Activated naive CD4-positive, alpha-beta T cell (primary cell): ENCODE measurements at regions not wholly inside any gene's neighbourhood (a gene's known extent, or its start where the extent isn't known, plus 50 kb on each side); places are given as distances from the start of the nearest gene placed in this dataset.

Experiments
- DNase-seq, 4 experiments: peaks; one replicate each; lab custom pipeline; 2025; lab: John Stamatoyannopoulos, UW

- no peak for DNase-seq
These were observed 102.9 kb downstream of the CTTN start for GRCh38 chr11:70501051-70501901.

GRCh38 chr11:70501933-70502540, 103.7 kb downstream of the CTTN start:
- no peak for DNase-seq

- no peak for DNase-seq
These were observed 104.5 kb downstream of the CTTN start for GRCh38 chr11:70502677-70503467.

DNA sequence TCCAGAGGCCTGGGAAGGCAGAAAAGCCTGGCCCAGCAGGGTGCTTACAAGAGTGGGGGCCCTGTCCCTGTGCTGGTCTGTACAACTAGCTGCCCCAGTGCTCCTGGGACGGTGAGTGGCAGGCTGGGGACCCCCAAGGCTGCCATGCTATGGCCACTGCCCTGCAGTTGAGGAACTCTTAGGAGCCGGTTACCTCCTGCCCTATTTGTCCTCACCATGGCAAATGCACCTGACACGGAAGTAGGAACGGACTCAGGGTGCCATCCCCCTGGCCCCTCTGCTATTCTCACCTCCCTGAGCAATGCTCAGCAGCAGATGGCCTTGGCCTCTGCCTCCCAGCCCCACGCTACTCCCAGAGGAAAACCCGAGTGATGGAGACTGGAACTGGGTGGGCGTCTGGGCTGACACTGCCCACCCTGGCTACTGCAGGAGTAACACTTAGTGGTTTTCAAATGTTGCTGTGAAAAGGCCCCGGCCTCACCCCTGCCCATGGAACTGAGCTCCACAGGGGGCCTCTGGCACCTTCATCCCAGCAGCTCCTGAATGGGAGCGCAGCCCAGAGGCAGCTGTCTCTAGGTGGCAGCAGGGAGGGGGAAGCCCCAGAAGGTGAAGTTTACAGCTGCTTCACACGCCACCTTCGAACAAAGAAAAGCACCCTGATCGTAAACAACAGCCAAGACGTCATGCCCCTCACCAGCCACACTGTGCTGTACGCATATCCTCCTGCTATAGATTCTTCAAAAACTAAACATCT, 105.3 kb downstream of the CTTN start:
- no peak for DNase-seq

GRCh38 chr11:70504246-70505020, 106.1 kb downstream of the CTTN start:
- DNase-seq: no peak

GRCh38 chr11:70505331-70505731, 107.0 kb downstream of the CTTN start:
- DNase-seq: no peak

- DNase-seq: no peak
These were observed 107.7 kb downstream of the CTTN start for GRCh38 chr11:70505761-70506657.

DNA sequence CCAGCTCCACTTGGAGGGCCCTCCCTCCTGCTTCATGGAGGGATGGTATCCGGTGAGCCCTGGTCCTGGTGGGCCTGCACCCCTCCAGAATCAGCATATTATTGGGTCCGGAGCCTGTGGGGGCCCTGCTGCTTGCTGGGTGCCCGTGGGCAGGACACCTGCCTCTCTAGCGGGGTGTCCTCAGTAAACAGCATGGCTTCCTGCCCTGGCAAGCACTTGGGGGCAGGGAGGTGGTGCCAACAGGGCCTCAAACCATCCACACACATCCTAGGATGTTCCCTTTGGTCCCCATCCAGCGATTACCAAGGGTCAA, 108.3 kb downstream of the CTTN start:
- DNase-seq: no peak

DNA sequence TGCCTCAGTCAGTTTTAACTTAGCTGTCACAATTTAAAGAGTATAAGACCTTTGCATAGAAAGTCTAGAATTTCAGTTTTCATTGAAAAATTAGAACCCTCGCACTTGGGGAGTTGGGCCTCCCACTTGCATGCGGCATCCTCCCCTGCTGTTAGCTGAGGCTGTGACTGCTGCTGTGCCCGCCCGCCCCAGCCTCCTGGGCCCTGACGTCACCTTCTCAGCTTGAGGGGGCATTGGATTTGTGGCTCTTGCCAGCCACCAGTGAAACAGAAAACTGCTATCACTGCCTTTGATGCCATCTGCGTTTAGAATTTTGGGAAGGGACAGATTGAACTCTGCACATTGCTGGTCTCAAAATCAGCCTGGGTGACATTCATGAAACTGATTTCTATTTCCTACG, 108.7 kb downstream of the CTTN start:
- DNase-seq: no peak

DNA sequence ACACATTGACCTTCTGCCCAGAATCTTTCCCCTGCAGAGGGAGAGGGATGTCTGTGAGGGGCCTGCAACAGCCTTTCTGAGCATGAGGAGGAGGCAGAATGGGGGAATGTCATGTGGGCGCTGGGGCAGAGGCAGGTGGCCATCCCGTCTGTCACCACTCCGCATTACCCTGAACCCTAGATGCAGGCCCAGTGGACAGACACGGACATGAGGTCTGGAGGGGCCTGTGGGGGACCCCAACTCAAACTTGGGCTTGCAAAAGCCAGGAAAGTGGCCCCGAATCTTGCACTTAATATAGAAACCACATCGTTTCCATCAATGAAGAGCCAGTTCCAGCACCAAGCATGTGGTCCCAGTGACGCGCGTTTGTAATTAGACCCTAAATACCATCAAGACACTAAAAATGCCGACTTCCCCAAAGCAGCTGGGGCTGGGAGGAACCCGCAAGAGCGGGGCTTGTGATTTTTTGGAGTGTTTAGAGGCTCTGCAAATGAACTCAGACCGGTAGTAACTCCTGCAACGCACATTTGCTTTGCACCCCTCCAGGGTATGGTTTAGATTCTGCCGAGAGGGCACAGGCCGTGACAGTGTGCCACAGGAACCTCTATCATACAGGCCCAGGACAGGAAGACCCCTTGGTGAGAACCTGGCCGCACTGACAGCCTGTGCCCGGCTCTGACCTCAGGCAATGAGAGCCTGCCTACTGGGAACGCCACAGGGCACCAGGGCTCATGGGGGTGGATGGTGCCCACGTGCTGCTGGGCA, 109.3 kb downstream of the CTTN start:
- DNase-seq: no peak

- no peak for DNase-seq
These were observed 109.8 kb downstream of the CTTN start for GRCh38 chr11:70508231-70508480.

DNA sequence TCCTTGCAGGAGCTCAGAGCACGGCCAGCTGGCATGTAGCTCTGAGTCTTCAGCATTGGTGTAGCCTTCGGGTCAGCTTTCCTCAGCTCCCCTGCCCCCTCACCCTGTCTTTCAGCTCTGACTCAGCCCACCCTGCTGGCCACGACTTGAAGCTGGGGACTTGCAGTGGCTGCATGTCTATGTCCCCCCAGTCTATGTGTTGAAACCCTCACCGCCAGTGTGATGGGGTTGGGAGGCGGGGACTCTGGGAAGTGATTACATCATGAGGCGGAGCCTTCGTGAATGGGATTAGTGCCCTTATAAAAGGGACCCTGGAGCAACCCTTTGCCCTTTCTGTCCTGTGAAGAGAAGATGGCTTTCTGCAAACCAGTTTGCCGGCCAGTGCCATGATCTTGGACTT, 111.1 kb downstream of the CTTN start:
- DNase-seq: no peak

DNA sequence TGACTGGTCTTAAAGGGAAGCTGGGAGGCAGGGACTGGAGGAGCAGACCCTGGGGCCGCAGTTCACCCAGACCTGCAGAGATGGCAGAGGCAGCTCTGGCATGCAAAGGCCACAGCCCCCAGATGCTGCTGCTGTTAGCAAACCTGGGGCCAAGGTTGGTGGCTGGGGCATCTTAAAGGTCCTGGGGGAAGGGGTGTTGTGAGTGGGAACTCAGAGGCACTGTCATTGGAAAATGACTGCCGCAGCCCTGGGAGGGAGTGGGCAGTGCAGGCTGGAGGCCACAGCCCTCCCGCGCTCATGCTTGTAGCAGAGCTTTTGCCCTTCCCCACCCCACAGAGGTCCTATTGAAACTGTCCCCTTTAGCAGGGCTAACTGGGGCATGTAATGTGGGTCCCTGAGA, 111.8 kb downstream of the CTTN start:
- no peak for DNase-seq

DNA sequence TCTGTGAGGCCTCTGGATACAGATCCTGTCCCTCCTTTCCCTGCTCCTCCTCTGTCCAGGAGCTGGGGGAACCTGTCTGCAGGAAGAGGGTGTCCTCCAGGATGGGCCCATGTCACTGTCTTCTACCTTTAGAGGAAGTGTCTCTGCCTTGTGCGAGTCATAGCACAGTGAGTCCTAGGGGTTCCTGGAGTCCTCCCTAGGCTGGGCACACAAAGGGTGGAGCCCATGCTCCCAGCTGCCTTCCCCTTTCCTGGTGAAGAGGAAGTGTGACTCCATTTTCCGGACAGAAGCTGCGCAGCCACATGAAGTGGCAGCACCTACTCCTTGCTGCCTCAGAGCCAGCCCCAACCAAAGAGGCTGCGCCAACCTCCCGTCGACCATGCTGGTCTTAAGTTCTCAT, 112.2 kb downstream of the CTTN start:
- no peak for DNase-seq

GRCh38 chr11:70511345-70511744, 113.0 kb downstream of the CTTN start:
- DNase-seq: no peak

GRCh38 chr11:70512716-70513115, 114.4 kb downstream of the CTTN start:
- no peak for DNase-seq

DNA sequence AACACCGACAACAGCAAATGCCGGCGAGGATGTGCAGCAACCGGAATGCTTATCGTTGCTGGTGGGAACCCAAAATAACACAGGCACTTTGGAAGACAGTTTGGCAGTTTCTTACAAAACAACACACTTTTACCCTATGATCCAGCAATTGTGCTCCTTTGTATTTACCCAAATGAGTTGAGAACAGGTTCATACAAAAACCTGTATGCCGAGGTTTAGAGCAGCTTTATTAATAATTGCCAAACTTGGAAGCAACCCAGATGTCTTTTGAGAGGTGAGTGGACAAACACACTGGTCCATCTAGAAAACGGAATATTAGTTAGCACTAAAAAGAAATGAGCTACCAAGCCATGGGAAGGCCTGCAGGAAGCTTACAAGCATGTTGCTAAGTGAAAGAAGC, 118.9 kb downstream of the CTTN start:
- DNase-seq: no peak

DNA sequence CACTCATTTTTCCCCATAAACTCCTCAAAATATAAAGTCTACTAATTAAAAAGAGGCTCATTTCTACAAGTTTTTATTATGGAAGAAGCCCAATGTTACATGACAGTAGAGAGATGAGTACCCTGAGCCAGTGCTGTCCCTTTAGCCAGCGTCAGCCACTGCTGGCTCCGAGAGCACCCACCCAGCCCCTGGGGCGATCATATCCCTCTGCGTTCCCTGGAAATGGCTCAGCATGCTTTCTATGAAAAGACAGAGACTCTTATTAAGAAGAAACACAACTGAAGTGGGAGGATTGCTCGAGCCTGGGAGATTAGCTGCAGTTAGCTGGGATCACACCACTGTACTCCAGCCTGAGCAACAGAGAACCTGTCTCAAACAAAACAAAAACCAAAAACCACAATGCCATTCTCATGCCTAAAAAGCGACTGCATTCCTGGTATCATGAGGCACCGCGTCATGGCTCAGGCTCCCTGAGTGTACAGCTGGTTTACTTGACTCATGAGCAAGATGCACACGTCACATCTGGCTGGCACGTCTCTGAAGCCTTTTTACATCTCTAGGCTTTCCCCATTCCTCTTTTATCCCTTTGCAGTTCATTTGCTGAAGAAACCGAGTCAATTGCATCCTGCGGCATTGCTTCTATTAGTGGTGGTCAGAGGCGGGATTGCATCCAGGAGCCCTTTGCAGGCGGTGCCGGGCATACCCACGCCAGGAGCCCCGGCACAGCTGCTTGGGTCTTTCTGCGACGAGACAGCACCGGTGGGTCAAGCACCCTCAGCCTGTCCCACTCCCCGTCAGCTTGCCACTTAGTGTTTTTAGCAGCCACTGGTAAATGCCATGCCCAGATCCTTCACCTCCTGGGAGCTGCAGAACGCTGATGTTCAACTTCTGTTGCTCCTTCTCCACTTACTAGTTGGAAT, 119.9 kb downstream of the CTTN start:
- DNase-seq: no peak

DNA sequence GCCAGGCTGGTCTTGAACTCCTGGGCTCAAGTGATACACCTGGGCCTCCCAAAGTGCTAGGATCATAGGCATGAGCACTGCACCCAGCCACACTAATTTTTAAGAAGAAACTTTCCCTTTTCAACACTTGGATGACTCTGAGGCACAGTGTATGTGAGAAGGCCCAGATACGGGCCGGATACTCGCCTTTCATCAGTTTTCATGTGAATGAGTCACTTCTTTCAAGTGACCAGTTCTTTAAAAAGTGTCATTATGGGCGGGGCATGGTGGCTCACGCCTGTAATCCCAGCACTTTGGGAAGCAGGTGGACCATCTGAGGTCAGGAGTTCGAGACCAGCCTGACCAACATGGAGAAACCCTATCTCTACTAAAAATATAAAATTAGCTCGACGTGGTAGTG, 120.8 kb downstream of the CTTN start:
- no peak for DNase-seq
